Activated CD4-positive, alpha-beta T cell treated with anti-CD3 and anti-CD28 coated beads, Interleukin-2, amount 50 U/mL, for 24 hours (primary cell): ENCODE measurements at regions not wholly inside any gene's neighbourhood (a gene's known extent, or its start where the extent isn't known, plus 50 kb on each side); places are given as distances from the start of the nearest gene placed in this dataset.

ENCODE experiments used
- DNase-seq, 2 donors: peaks; one replicate each; pipeline ENCODE4 v3.0.0-alpha.2; 2020; ENCODE audit warnings: low read depth in 1 of 2, low spot score in 1 of 2

DNA sequence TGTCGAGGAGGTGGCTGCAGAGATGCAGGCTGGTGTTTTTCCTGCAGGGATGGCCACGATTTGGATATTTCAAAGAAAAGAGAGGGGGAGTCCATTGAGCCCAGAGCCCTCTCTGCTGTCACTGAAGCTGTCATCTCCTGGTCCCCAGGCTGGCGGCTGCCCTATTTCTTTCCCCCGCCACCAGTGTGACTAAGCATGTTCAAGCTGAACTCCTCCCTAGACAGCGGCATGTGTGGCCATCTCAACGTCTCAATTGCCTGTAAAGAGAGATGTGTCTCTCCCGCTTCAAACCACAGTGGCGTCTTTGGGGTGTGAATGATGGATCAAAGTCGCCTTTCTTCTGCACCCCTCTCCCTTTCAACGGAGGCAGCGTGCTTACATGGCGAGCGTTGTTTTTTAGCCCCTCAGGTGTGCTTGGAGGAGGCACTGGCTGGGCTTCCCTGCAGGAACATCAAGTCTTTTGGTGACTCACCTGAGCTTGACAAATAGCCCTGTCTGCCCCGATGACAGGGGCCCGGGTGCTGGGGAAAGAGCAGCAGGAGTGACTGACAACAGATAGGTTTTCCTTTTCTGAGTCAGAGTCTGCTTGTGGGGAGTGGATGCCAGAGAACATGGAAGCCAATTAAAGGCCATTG, 346.4 kb upstream of the AJAP1 start:
- no peak for DNase-seq

- DNase-seq: no peak
These were observed 345.6 kb upstream of the AJAP1 start for GRCh38 chr1:4308806-4309205.

DNA sequence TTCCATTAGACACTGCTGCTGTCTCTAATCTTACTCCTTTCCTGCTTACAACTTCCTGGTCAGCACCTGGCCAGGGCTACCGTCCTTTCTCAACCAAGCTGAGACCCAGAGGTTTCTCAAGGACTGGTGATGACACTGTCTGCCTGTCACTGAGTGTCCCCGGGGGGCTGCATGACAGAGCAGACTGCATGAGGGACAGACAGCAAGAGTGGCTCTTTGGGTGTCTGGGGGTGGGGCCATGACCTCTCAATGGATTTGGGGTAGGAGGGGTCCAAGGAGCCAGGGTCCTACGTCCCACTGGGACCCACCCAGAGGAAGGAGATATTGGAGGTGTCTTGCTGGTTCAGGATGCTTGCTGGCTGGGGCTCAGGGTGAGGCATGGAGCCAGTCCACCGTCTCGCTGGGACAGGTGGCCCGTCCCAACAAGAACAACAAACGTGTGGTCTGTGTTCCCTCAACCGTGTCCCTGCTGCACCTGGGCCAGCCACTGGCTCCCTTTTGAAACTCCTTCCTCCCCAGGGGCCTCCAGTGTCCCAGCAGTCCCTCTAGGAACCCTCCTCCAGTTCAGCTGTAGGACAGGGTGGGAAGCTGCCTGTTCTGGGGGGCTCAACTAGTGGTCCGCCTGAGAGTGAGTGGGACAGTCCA, 344.6 kb upstream of the AJAP1 start:
- no peak for DNase-seq

- DNase-seq: no peak
These were observed 343.9 kb upstream of the AJAP1 start for GRCh38 chr1:4310396-4310923.

DNA sequence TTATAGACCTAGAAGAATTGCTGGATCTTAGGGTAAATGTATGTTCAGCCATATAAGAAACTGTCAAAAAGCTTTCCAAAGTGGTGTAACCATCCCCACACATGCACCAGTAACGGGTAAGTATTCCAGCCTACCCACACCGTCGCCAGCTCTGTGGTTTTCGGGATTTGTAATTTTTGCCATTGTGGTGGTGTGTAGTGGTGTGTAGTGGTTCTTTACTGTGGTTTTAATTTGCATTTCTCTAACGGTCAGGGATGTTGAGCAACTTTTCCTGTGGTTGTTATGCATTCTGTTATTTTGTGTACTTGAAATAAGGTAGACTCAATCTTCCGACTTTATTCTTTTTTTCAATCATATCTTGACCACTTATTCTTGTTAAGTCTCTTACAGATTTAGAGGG, 342.4 kb upstream of the AJAP1 start:
- DNase-seq: no peak

DNA sequence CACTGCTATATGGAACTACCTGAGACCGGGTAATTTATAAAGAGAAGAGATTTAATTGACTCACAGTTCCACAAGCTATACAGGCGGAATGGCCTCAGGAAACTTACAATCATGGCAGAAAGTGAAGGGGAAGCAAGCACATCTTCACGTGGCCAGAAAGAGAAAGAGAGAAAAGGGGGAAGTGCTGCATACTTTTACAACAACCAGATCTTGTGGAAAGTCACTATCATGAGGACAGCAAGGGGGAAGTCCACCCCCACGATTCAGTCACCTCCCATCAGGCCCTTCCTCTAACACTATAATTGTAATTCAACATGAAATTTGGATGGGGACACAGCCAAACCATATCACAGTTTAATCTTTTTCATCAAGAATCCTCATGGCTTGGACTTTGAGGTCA, 339.2 kb upstream of the AJAP1 start:
- DNase-seq: no peak

- no peak for DNase-seq
These were observed 337.2 kb upstream of the AJAP1 start for GRCh38 chr1:4317207-4317606.

DNA sequence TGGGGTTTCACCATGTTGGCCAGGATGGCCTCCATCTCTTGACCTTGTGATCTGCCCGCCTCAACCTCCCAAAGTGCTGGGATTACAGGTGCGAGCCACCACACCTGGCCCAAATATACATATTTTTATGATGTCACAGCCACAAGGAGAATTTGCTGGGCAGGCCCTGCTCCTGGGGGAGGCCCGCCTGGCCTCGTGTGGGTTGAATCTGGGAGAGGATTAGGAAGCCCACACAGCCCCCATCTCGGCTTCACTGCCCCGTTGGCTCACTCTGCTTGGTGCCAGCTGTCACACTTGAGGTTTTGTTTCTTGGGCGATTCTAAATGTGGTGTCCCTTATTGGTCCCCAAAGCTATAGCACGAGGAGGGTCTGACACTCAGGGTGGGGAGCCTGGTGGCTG, 335.7 kb upstream of the AJAP1 start:
- no peak for DNase-seq

- no peak for DNase-seq
These were observed 334.9 kb upstream of the AJAP1 start for GRCh38 chr1:4319496-4319895.

DNA sequence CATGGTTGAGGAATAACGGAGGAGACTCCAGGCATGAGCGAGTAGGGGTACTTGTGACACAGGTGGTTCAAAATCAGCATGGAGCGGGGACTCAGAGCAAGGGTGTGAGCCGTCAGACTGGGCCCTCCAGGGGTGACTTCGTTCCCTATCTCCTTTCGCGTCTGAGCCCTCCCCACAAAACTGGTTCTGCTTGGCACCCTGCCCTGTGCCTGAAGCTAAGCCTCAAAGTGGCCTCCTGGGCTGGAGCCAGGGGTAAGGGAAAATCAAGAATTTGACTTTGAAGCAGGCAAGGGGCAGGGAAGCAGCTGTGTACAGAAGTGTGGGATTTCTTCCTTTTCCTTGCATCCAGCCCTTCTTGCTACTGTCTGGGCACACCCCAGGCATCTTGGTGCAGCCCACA, 331.5 kb upstream of the AJAP1 start:
- DNase-seq: no peak

DNA sequence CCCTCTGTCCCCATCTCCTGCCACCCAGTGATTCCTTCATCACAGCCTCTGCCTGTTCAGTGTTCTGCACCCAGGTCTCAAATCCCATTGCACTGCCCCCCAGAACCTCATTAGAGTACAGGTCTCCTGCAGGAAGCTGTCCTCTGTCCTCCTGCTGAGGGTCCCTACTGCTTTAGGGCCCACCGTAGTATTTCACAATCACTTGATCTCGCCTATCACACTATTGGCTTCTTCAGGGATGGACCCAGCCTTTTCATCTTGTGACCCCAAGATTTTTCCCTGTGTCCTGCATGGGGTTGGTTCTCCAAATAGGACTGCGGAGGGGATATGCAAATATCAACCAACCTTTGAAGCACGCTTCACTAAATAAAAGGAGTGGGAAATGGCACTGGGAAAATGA, 331.1 kb upstream of the AJAP1 start:
- DNase-seq: no peak

- no peak for DNase-seq
These were observed 329.9 kb upstream of the AJAP1 start for GRCh38 chr1:4324525-4324924.

DNA sequence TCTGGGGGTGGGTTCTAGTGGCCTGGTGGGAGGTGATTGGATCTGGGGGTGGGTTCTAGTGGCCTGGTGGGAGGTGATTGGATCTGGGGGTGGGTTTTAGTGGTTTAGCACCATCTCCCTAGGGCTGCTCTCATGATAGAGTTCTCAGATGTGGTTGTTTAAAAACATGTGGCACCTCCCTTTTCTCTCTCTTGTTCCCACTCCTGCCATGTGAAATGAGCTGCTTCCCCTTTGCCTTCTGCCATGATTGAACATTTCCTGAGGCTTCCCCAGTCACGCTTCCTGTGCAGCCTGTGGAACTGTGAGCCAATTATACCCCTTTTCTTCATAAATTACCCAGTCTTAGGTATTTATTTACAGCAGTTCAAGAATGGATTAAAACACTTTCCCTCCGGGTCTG, 327.3 kb upstream of the AJAP1 start:
- DNase-seq: no peak

GRCh38 chr1:4328402-4329071, 325.9 kb upstream of the AJAP1 start:
- no peak for DNase-seq

DNA sequence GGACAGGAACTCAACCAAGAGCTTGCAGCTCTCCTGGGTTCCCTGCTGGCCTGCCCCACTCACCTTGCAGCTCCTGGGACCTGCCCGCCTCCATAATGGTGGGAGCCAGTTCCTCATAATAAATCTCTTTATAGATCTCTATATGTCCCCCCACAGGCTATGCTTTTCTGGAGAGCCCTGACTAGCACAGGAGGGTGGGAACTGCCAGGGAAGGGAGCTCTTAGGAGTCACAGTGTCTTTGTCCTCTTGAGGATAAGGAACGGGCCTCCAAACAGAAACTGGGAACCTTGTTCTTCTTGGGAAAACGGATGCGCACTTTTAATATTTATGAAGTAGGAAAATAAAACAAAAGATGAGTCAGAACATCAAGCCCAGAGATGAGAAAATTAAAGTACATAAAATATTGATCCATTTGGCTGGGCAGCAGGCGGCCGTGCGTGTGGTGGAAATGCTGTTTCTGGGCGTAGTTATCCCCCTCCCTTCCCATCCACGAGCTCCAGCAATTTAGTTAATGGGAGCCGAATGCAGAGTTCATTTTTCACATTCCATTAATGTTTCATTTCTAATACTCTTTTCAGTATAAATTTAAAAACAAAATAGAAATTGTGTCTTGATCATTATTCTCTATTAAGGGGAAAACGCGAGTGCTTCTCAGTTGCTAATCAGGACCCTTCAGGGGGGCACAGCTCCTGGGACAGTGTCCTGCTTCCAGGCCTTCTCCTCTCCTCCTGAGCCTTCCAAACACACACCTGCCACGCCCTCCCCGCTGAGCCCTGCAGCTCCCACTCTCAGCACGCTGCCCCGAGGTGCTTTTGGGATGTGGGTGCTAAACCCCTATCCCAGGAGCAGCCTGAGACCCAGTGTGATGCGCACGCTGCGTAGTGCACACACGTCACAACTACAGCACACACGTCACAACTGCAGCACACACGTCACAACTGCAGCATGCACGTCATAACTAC, 323.3 kb upstream of the AJAP1 start:
- DNase-seq: no peak

GRCh38 chr1:4331767-4332163, 322.6 kb upstream of the AJAP1 start:
- DNase-seq: no peak

DNA sequence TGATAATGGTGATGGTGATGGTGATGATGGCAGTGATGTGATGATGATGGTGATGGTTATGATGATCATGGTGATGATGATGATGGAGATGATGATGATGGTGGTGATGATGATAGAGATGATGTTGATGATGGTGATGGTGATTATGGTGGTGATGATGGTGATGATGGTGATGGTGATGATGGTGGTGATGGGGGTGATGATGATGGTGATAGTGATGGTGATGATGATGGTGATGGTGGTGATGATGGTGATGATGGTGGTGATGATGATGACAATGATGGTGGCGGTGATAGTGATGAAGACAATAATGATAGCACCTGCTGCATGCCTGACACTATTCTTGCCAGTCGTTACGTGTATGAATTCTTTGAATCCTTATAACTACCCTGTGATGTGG, 317.9 kb upstream of the AJAP1 start:
- DNase-seq: no peak

DNA sequence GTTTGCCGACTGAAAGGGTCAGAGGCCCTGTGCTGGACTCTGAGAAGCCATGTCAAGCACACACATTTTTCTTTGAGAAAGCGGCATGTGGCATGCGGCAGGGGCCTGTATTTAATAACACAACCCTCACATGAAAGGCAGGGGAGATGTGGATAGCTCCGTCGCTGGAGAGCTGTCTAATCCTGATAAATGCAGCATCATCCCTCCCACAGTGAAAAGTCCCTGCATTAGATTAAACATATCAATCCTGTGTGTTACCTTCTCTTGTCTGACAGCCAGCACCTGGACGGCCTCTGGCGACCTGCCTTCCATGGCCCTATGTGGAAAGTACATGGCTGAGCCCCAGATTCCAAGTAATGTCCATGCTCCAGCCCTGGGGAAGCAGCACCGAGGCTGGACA, 313.0 kb upstream of the AJAP1 start:
- no peak for DNase-seq

GRCh38 chr1:4344065-4344732, 310.2 kb upstream of the AJAP1 start:
- no peak for DNase-seq

- DNase-seq: no peak
These were observed 309.3 kb upstream of the AJAP1 start for GRCh38 chr1:4345094-4345493.

- DNase-seq: no peak
These were observed 308.3 kb upstream of the AJAP1 start for GRCh38 chr1:4346131-4346530.
